HEK293T (cell line): ENCODE measurements at regions not wholly inside any gene's neighbourhood (a gene's known extent, or its start where the extent isn't known, plus 50 kb on each side); places are given as distances from the start of the nearest gene placed in this dataset.

Source experiments
- ARNT ChIP-seq: fragments of 450-650 bp; IDR thresholded peaks from 2 replicates; pipeline ENCODE4 v1.6.1; 2017; ENCODE audit warnings: mild to moderate bottlenecking
- CTBP1 ChIP-seq: fragments of 450-650 bp; IDR thresholded peaks from 2 replicates; pipeline ENCODE4 v1.6.1; 2016; ENCODE audit warnings: borderline replicate concordance
- ELF4 ChIP-seq: fragments of 450-650 bp; IDR thresholded peaks from 2 replicates; pipeline ENCODE4 v1.6.1; 2017; ENCODE audit warnings: antibody characterized with exemption
- FOXA1 ChIP-seq: fragments of 450-650 bp; IDR thresholded peaks from 2 replicates; pipeline ENCODE4 v1.6.1; 2016; ENCODE audit warnings: mild to moderate bottlenecking
- FOXK2 ChIP-seq: fragments of 450-650 bp; IDR thresholded peaks from 2 replicates; pipeline ENCODE4 v1.6.1; 2016; ENCODE audit warnings: mild to moderate bottlenecking
- FOXM1 ChIP-seq: fragments of 450-650 bp; IDR thresholded peaks from 2 replicates; pipeline ENCODE4 v1.6.1; 2017; ENCODE audit warnings: mild to moderate bottlenecking, borderline replicate concordance
- HDGF ChIP-seq: fragments of 450-650 bp; IDR thresholded peaks from 2 replicates; pipeline ENCODE4 v1.6.1; 2017; ENCODE audit warnings: antibody characterized with exemption, borderline replicate concordance
- LEF1 ChIP-seq: fragments of 450-650 bp; IDR thresholded peaks from 2 replicates; pipeline ENCODE4 v1.6.1; 2017; ENCODE audit warnings: mild to moderate bottlenecking, borderline replicate concordance
- NFRKB ChIP-seq: fragments of 450-650 bp; IDR thresholded peaks from 2 replicates; pipeline ENCODE4 v1.6.1; 2016; ENCODE audit warnings: mild to moderate bottlenecking, moderate library complexity
- SP1 ChIP-seq: fragments of 450-650 bp; IDR thresholded peaks from 2 replicates; pipeline ENCODE4 v1.6.1; 2017
- SUZ12 ChIP-seq: fragments of 450-650 bp; IDR thresholded peaks from 2 replicates; pipeline ENCODE4 v1.6.1; 2016; ENCODE audit warnings: mild to moderate bottlenecking
- TARDBP ChIP-seq: fragments of 450-650 bp; IDR thresholded peaks from 2 replicates; pipeline ENCODE4 v1.6.1; 2016
- ZNF384 ChIP-seq: fragments of 450-650 bp; IDR thresholded peaks from 2 replicates; pipeline ENCODE4 v1.6.1; 2016

GRCh38 chr16:17793354-17793753 is 322.6 kb upstream of the XYLT1 start:
- TF ChIP-seq FOXM1 (no peak), SP1 (no peak), LEF1 (no peak), ZNF384 (no peak), ELF4 (no peak), TARDBP (no peak), HDGF (no peak), NFRKB (no peak), FOXA1 (no peak), CTBP1 (no peak), SUZ12 (no peak), FOXK2 (no peak), ARNT (no peak)
